Transverse colon (tissue), 4 donors: ENCODE measurements at regions not wholly inside any gene's neighbourhood (a gene's known extent, or its start where the extent isn't known, plus 50 kb on each side); places are given as distances from the start of the nearest gene placed in this dataset.
A peak's percentile ranks its signal among the peaks of the same experiment; 100 is the strongest.

Experiments used
- DNase-seq: peaks from one replicate; pipeline ENCODE4 v3.0.0-alpha.2; 2019
- H3K27ac ChIP-seq, 4 donors: fragments of 200-600 bp; sonication (generic); 2 replicates each; pipeline ENCODE4 v1.5.1; 2016 to 2018; ENCODE audit warnings: inconsistent platforms in 4 of 4
- H3K27me3 ChIP-seq: fragments of 200-600 bp; sonication (generic); 2 replicates; pipeline ENCODE4 v1.5.1; 2017; ENCODE audit warnings: inconsistent platforms
- H3K36me3 ChIP-seq, 4 donors: fragments of 200-600 bp; sonication (generic); 2 replicates each; pipeline ENCODE4 v1.5.1; 2017 to 2019; ENCODE audit warnings: inconsistent platforms in 4 of 4
- H3K4me1 ChIP-seq, 4 donors: fragments of 200-600 bp; sonication (generic); 2 replicates each; pipeline ENCODE4 v1.5.1; 2017 to 2020; ENCODE audit warnings: inconsistent platforms in 4 of 4
- H3K4me3 ChIP-seq, 4 donors: fragments of 200-600 bp; sonication (generic); 1 replicate in 1 of 4; 2 replicates in 3 of 4; pipeline versions ENCODE4 v1.5.1 to v1.6.1; 2017 to 2019; ENCODE audit warnings: inconsistent platforms in 4 of 4
- H3K9me3 ChIP-seq, 2 donors: fragments of 200-600 bp; sonication (generic); 2 replicates each; pipeline ENCODE4 v1.5.1; 2017 to 2019; ENCODE audit warnings: inconsistent platforms in 2 of 2
- EP300 ChIP-seq: sonication (generic); formaldehyde crosslinking; IDR thresholded peaks from one replicate; pipeline ENCODE4 v1.6.1; 2017; ENCODE audit warnings: antibody characterized with exemption, low read depth
- POLR2A ChIP-seq: fragments of 450-650 bp; IDR thresholded peaks from one replicate; pipeline ENCODE4 v1.6.1; 2016; ENCODE audit warnings: antibody characterized with exemption, mild to moderate bottlenecking, moderate library complexity
- POLR2AphosphoS5 ChIP-seq, 3 donors: sonication (generic); formaldehyde crosslinking; IDR thresholded peaks; one replicate each; pipeline ENCODE4 v1.6.1; 2016; ENCODE audit warnings: antibody characterized with exemption in 3 of 3
- WGBS, 2 donors: methylation state at CpG; one replicate each; pipeline ENCODE4 v1.1.5; 2018; ENCODE audit warnings: low coverage in 1 of 2; 5-methylcytosine and 5-hydroxymethylcytosine counted together
- in situ Hi-C, 4 donors: fragments of 200-750 bp; cut with MboI; loops; one replicate each; pipeline versions ENCODE4 v1.15.0 to v1.15.1; 2017; ENCODE audit warnings: low sequenced_read_pairs in 3 of 4, low pct_ligation_motif_present in 1 of 4, low pct_unique_long_range_greater_than_20kb in 1 of 4
- intact Hi-C: fragments of 100-400 bp; cut with DNase I; formaldehyde crosslinking; loops from one replicate; pipeline ENCODE4 v1.15.1; 2023; ENCODE audit warnings: low total_unique reads
- TF ChIP-seq, protein P1 (sequence below), 5 experiments: fragments of 200-600 bp in 3 of 5; fragments of 450-650 bp in 2 of 5; sonication (generic) in 3 of 5; IDR thresholded peaks; 1 replicate in 2 of 5; 2 replicates in 3 of 5; pipeline ENCODE4 v1.5.1; 2016 to 2017; ENCODE audit warnings: antibody characterized with exemption in 5 of 5, inconsistent platforms in 3 of 5, mild to moderate bottlenecking in 2 of 5, moderate library complexity in 1 of 5

DNA sequence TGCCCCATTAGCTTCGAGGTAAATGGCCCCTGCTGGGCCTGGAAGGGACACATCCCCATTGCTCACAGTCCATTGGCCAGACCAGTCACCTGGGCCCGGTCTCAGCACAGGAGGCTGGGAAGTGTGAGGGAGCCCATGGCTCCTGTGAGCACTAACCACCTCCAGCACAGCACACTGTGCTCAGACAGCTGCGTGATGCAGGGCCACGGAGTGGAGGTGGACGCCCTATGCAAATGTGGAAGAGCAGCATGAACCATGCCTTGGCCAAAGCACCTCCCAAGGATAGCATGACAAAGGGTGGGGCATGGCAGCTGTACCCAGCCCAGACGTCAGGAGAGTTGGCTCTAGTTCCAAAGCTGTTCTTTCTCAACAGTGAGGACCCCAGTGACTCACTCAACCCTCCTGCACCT lies 120.1 kb upstream of the ZMIZ1 start:
- TF ChIP-seq, protein P1, sequence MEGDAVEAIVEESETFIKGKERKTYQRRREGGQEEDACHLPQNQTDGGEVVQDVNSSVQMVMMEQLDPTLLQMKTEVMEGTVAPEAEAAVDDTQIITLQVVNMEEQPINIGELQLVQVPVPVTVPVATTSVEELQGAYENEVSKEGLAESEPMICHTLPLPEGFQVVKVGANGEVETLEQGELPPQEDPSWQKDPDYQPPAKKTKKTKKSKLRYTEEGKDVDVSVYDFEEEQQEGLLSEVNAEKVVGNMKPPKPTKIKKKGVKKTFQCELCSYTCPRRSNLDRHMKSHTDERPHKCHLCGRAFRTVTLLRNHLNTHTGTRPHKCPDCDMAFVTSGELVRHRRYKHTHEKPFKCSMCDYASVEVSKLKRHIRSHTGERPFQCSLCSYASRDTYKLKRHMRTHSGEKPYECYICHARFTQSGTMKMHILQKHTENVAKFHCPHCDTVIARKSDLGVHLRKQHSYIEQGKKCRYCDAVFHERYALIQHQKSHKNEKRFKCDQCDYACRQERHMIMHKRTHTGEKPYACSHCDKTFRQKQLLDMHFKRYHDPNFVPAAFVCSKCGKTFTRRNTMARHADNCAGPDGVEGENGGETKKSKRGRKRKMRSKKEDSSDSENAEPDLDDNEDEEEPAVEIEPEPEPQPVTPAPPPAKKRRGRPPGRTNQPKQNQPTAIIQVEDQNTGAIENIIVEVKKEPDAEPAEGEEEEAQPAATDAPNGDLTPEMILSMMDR (IDR thresholded peaks at IDR 0.05), result no peak
- no peak for TF ChIP-seq POLR2A
- TF ChIP-seq POLR2AphosphoS5 (IDR thresholded peaks at IDR 0.05), result no peak
- no peak for TF ChIP-seq EP300
- intact Hi-C loops (no loop called here), in situ Hi-C loops (loop anchor here in 2 of 4 donors (25.0 kb wide), 1 partner anchor 239 kb away; no protein-coding TSS in a partner anchor)
- H3K4me1 ChIP-seq, result peaks cover 7 to 21% (median 19%) of the 10 kb centered on the region in 4 donors
- H3K27ac ChIP-seq, result no peak overlapping the region
- 68% methylated on average over 6 of the region's 6 CpGs; no CpG with 5 or more reads in 1 of the 2 donors for WGBS, 2 donors
- H3K4me3 ChIP-seq, result no peak overlapping the region
- H3K27me3 ChIP-seq, result no peaks in the 10 kb centered on the region
- no peaks in the 10 kb centered on the region for H3K36me3 ChIP-seq
- no peaks in the 10 kb centered on the region for H3K9me3 ChIP-seq
- no peak for DNase-seq

DNA sequence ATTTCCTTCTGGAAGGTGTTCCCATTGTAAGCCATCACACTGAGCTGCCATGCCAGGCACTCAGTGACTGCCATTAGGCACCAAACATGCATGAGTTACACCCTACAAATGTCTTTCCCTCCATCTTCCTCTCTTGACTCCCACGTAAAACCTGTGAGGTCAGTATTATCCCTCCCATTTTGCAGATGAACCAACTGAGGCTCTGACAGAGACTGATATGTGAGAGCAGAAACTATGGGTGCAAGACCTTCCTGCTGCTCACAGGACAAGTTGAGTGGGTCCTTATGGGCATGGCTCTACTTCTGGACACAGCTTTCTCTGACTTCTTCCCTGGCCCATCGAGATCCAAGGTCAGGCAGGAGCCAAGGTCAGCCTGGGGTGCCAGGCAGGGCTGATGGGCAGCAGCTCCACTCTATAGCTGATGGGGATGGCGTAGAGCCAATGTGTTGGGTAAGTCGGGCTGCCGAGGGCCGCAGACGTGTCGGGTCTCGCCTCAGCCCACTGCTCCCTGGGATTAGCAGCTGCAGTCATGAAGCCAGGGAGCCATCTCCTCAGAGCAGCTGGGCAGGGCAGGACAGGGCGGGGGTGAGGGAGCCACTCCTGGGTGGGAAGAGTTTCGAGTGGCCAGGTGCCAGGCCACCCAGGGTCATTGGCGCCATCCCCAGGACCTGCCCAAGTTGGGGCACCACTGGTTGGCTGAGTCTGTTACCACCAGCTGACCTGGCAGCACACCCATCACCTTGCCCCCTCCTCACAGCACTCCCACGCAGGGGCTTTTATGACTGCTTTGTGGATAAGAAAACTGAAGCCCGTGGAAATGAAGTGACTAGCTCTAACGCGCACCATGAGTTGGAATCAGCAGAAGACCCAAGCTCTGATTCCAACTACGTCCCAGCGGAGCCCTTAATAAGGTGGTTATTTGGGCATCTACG lies 117.8 kb upstream of the ZMIZ1 start:
- Histone ChIP-seq H3K27ac (no peak overlapping the region), H3K36me3 (no peaks in the 10 kb centered on the region), H3K27me3 (no peaks in the 10 kb centered on the region), H3K9me3 (no peaks in the 10 kb centered on the region), H3K4me3 (no peak overlapping the region), H3K4me1 (peaks cover 0 to 5% (median 4%) of the 10 kb centered on the region in 4 donors)
- intact Hi-C loops (no loop called here), in situ Hi-C loops (no loop called here)
- DNase-seq, result no peak
- 87 to 100% methylated on average over 1 to 19 of the region's 19 CpGs for WGBS, 2 donors
- TF ChIP-seq POLR2AphosphoS5 (IDR thresholded peaks at IDR 0.05) (no peak), POLR2A (no peak), EP300 (no peak)
- TF ChIP-seq, protein P1 (IDR thresholded peaks at IDR 0.05), result no peak

DNA sequence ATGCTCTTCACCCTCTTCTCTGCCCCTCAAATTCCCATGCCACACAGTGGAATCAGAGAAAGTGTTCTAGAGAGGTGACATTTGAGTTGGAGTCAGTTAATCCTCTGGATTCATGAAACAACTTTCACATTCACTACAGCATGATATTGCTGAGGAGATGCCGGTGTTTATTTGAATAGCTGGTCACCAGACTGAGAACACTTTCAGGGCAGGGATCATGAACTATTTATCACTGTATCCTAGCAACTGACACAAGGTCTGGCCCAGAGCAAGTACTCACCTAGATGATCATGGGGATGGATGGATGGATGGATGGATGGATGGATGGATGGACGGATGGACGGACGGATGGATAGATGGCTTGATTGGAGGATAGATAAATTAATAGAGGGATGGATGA lies 116.7 kb upstream of the ZMIZ1 start:
- H3K4me3 ChIP-seq, result no peak overlapping the region
- no peak overlapping the region for H3K27ac ChIP-seq
- TF ChIP-seq POLR2A, result no peak
- TF ChIP-seq EP300, result no peak
- TF ChIP-seq, protein P1 (IDR thresholded peaks at IDR 0.05), result no peak
- no peak for TF ChIP-seq POLR2AphosphoS5 (IDR thresholded peaks at IDR 0.05)
- intact Hi-C loops (no loop called here), in situ Hi-C loops (no loop called here)
- DNase-seq, result no peak
- no peaks in the 10 kb centered on the region for H3K27me3 ChIP-seq
- H3K4me1 ChIP-seq, result no peaks in the 10 kb centered on the region
- WGBS, 2 donors, result 61 to 83% methylated on average over 1 to 4 of the region's 4 CpGs
- no peaks in the 10 kb centered on the region for H3K9me3 ChIP-seq
- H3K36me3 ChIP-seq, result no peaks in the 10 kb centered on the region

GRCh38 chr10:78952686-78953085 lies 116.1 kb upstream of the ZMIZ1 start:
- TF ChIP-seq EP300, result no peak
- no peaks in the 10 kb centered on the region for H3K36me3 ChIP-seq
- peak overlapping the region; percentile 11 to 47 (median 39) for H3K27ac ChIP-seq
- in situ Hi-C loops, result no loop called here
- no peaks in the 10 kb centered on the region for H3K27me3 ChIP-seq
- no peaks in the 10 kb centered on the region for H3K4me1 ChIP-seq
- intact Hi-C loops, result no loop called here
- DNase-seq, result no peak
- no peak overlapping the region for H3K4me3 ChIP-seq
- 69% methylated on average over 6 of the region's 6 CpGs; no CpG with 5 or more reads in 1 of the 2 donors for WGBS, 2 donors
- H3K9me3 ChIP-seq, result no peaks in the 10 kb centered on the region
